Left ventricle myocardium inferior (tissue), 1 donor: ENCODE measurements at regions not wholly inside any gene's neighbourhood (a gene's known extent, or its start where the extent isn't known, plus 50 kb on each side); places are given as distances from the start of the nearest gene placed in this dataset.

ENCODE experiments used
- DNase-seq: peaks from one replicate; pipeline ENCODE4 v3.0.0-alpha.2; 2020
- H3K27ac ChIP-seq: fragments of 200-600 bp; replicated peaks from 2 replicates; pipeline ENCODE4 v1.8.0; 2021
- H3K27me3 ChIP-seq: fragments of 200-600 bp; 2 replicates; pipeline ENCODE4 v1.8.0; 2021; ENCODE audit warnings: low read depth
- H3K36me3 ChIP-seq: fragments of 200-600 bp; 2 replicates; pipeline ENCODE4 v1.8.0; 2021
- H3K4me1 ChIP-seq: fragments of 200-600 bp; 2 replicates; pipeline ENCODE4 v1.8.0; 2021
- H3K4me3 ChIP-seq: fragments of 200-600 bp; 2 replicates; pipeline ENCODE4 v1.8.0; 2021; ENCODE audit warnings: mild to moderate bottlenecking, moderate library complexity
- H3K9me3 ChIP-seq: fragments of 200-600 bp; replicated peaks from 2 replicates; pipeline ENCODE4 v1.8.0; 2021
- CTCF ChIP-seq: fragments of 200-600 bp; IDR thresholded peaks from 2 replicates; pipeline ENCODE4 v1.8.0; 2021; ENCODE audit warnings: antibody characterized with exemption, mild to moderate bottlenecking, borderline replicate concordance
- intact Hi-C: fragments of 100-400 bp; cut with micrococcal nuclease; formaldehyde crosslinking; loops from one replicate; pipeline ENCODE4 v1.11.0; 2022
- donor health status: DM: no; HTN: yes; CAD: no; lungs with severe emphysema.

GRCh38 chr6:19287928-19288327, 549.2 kb upstream of the ID4 start:
- intact Hi-C loops = no loop called here
- H3K36me3 ChIP-seq = no peaks in the 10 kb centered on the region
- no peaks in the 10 kb centered on the region for H3K4me1 ChIP-seq
- no peak overlapping the region for H3K27ac ChIP-seq
- H3K4me3 ChIP-seq = no peak overlapping the region
- H3K9me3 ChIP-seq = no peaks in the 10 kb centered on the region
- no peaks in the 10 kb centered on the region for H3K27me3 ChIP-seq
- no peak for TF ChIP-seq CTCF
- DNase-seq = no peak

- H3K4me3 ChIP-seq = no peak overlapping the region
- H3K36me3 ChIP-seq = no peaks in the 10 kb centered on the region
- H3K9me3 ChIP-seq = no peaks in the 10 kb centered on the region
- H3K4me1 ChIP-seq = no peaks in the 10 kb centered on the region
- DNase-seq = no peak
- TF ChIP-seq CTCF = no peak
- H3K27ac ChIP-seq = no peak overlapping the region
- intact Hi-C loops = no loop called here
- H3K27me3 ChIP-seq = no peaks in the 10 kb centered on the region
Measured at GRCh38 chr6:19289457-19289856, 547.7 kb upstream of the ID4 start.

DNA sequence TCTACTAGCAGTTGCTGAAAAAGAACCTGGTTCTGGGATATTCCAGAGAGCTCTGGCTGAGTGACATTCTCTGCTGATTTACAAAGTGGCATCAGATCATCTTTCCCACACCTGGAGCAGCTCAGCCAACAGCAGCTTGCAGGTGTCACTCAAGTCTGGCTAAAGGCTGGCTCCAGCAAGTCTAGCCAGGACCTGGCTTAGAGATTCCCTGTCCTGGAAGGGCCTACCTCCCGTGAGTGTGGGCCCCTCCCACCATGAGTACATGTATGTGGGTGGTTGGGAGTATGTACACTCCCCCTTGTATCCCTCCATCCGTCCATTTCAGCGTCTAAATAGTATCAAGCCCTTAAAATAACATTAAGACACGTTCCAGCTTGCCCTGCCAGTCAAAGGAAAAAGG, 539.3 kb upstream of the ID4 start:
- no peak for DNase-seq
- Histone ChIP-seq H3K4me1 (no peaks in the 10 kb centered on the region), H3K27me3 (no peaks in the 10 kb centered on the region), H3K36me3 (no peaks in the 10 kb centered on the region), H3K4me3 (no peak overlapping the region), H3K9me3 (no peaks in the 10 kb centered on the region), H3K27ac (no peak overlapping the region)
- intact Hi-C loops = no loop called here
- TF ChIP-seq CTCF = no peak

DNA sequence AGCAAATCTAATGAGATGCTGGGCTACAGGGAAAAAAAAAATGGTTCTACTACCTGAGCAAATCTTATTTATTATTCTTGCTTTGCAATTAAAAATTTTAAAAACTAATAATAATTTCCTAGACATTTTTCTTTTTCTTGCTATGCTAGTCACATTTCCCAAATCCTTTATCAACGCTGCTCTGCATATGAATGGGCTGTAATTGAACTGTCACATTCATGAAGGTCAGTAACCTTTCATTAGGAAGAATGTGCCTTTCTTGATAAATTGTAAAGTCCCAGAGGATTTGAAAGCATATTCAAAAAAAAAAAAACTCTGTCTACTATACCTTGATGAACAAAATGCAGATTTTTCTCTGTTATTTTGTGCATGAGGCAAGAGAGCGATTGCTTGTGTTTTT, 538.7 kb upstream of the ID4 start:
- Histone ChIP-seq H3K27ac (no peak overlapping the region), H3K27me3 (no peaks in the 10 kb centered on the region), H3K9me3 (no peaks in the 10 kb centered on the region), H3K4me1 (no peaks in the 10 kb centered on the region), H3K4me3 (no peak overlapping the region), H3K36me3 (no peaks in the 10 kb centered on the region)
- intact Hi-C loops = no loop called here
- no peak for TF ChIP-seq CTCF
- DNase-seq = no peak

GRCh38 chr6:19299129-19299528, 538.0 kb upstream of the ID4 start:
- Histone ChIP-seq H3K27me3 (no peaks in the 10 kb centered on the region), H3K4me1 (no peaks in the 10 kb centered on the region), H3K9me3 (no peaks in the 10 kb centered on the region), H3K4me3 (no peak overlapping the region), H3K27ac (no peak overlapping the region), H3K36me3 (no peaks in the 10 kb centered on the region)
- intact Hi-C loops = no loop called here
- TF ChIP-seq CTCF = no peak
- no peak for DNase-seq

- no peak overlapping the region for H3K27ac ChIP-seq
Measured at GRCh38 chr6:19301980-19302379, 535.2 kb upstream of the ID4 start.

More at GRCh38 chr6:19301980-19302379, 535.2 kb upstream of the ID4 start:
- Histone ChIP-seq H3K27me3 (no peaks in the 10 kb centered on the region), H3K36me3 (no peaks in the 10 kb centered on the region), H3K4me1 (no peaks in the 10 kb centered on the region), H3K9me3 (no peaks in the 10 kb centered on the region), H3K4me3 (no peak overlapping the region)
- TF ChIP-seq CTCF = no peak
- no peak for DNase-seq
- intact Hi-C loops = no loop called here
